Activated naive CD8-positive, alpha-beta T cell treated with anti-CD3 and anti-CD28 coated beads, Interleukin-2, amount 50 U/mL, for 24 hours (primary cell): ENCODE measurements at regions not wholly inside any gene's neighbourhood (a gene's known extent, or its start where the extent isn't known, plus 50 kb on each side); places are given as distances from the start of the nearest gene placed in this dataset.
"Not testable (repeated sequence)": the region's sequence is repeated elsewhere in the genome, so short reads cannot be mapped to it uniquely, and the experiment has no call there.

Experiments used
- ATAC-seq: fragments of 150-1000 bp; cut with Tn5 transposase; one replicate; pipeline ENCODE4 v1.10.0; 2021
- DNase-seq: peaks from one replicate; pipeline ENCODE4 v3.0.0; 2021
- H3K27ac Mint-ChIP-seq: one replicate; pipeline ENCODE4 v1.8.0; 2021; ENCODE audit warnings: mild to moderate bottlenecking, mixed read lengths
- H3K27me3 Mint-ChIP-seq: one replicate; pipeline ENCODE4 v1.8.0; 2021; ENCODE audit warnings: mixed read lengths
- H3K36me3 Mint-ChIP-seq: one replicate; pipeline ENCODE4 v1.8.0; 2021; ENCODE audit warnings: low read depth, mixed read lengths
- H3K4me1 Mint-ChIP-seq: one replicate; pipeline ENCODE4 v1.8.0; 2021; ENCODE audit warnings: mixed read lengths
- H3K4me3 Mint-ChIP-seq: one replicate; pipeline ENCODE4 v1.8.0; 2021; ENCODE audit warnings: mild to moderate bottlenecking, moderate library complexity, mixed read lengths
- H3K9me3 Mint-ChIP-seq: one replicate; pipeline ENCODE4 v1.8.0; 2021; ENCODE audit warnings: mixed read lengths

- Mint-ChIP-seq H3K4me3 (no peak overlapping the region), H3K27me3 (peaks cover 1% of the 10 kb centered on the region), H3K4me1 (peaks cover 7% of the 10 kb centered on the region), H3K9me3 (peaks cover 13% of the 10 kb centered on the region), H3K36me3 (peaks cover 11% of the 10 kb centered on the region), H3K27ac (no peak overlapping the region)
- DNase-seq (no peak), ATAC-seq (no peak)
Observed at GRCh38 chr2:75407038-75407530, 153.7 kb downstream of the EVA1A start.

- Mint-ChIP-seq H3K36me3 (peaks cover 11% of the 10 kb centered on the region), H3K9me3 (peaks cover 9% of the 10 kb centered on the region), H3K4me3 (no peak overlapping the region), H3K4me1 (peaks cover 7% of the 10 kb centered on the region), H3K27me3 (peaks cover 2% of the 10 kb centered on the region), H3K27ac (no peak overlapping the region)
- ATAC-seq, result no peak
- no peak for DNase-seq
Observed at GRCh38 chr2:75406131-75406581, 154.6 kb downstream of the EVA1A start.

- no peak overlapping the region for H3K27ac Mint-ChIP-seq
- H3K4me3 Mint-ChIP-seq, result no peak overlapping the region
- peaks cover 2% of the 10 kb centered on the region for H3K9me3 Mint-ChIP-seq
- ATAC-seq, result no peak
- no peak for DNase-seq
- H3K4me1 Mint-ChIP-seq, result peaks cover 7% of the 10 kb centered on the region
- peaks cover 2% of the 10 kb centered on the region for H3K27me3 Mint-ChIP-seq
- peaks cover 2% of the 10 kb centered on the region for H3K36me3 Mint-ChIP-seq
Observed at GRCh38 chr2:75405000-75405399, 155.7 kb downstream of the EVA1A start.

DNA sequence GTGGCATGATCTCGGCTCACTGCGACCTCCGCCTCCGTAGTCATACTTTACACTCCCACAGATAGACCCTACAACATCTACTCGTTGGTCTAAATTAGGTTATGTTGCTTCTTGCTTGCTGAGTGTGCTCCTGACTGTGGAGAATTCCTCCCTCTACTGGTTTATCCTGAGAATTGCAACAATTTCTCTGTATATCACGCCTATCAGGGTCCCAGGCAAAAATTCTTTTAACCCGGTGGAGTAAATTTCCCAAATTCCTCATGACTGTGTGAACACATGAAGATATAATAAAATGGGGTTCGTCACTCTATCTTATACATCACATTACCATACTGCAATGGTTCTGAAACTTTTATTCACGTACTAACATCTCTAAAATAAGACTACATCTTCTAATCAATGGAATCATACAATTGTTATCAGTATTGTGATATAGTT is 156.7 kb downstream of the EVA1A start:
- Mint-ChIP-seq H3K27ac (no peak overlapping the region), H3K4me1 (peaks cover 7% of the 10 kb centered on the region), H3K9me3 (no peaks in the 10 kb centered on the region), H3K27me3 (peaks cover 2% of the 10 kb centered on the region), H3K36me3 (peaks cover 2% of the 10 kb centered on the region), H3K4me3 (no peak overlapping the region)
- DNase-seq, result no peak
- ATAC-seq, result peak; percentile 57

- no peak for DNase-seq
- no peak overlapping the region for H3K27ac Mint-ChIP-seq
- no peak for ATAC-seq
- H3K4me1 Mint-ChIP-seq, result no peaks in the 10 kb centered on the region
- H3K4me3 Mint-ChIP-seq, result no peak overlapping the region
- peaks cover 7% of the 10 kb centered on the region for H3K36me3 Mint-ChIP-seq
- H3K27me3 Mint-ChIP-seq, result peaks cover 2% of the 10 kb centered on the region
- peaks cover 3% of the 10 kb centered on the region for H3K9me3 Mint-ChIP-seq
Observed at GRCh38 chr2:75396314-75396713, 164.4 kb downstream of the EVA1A start.

GRCh38 chr2:75394764-75395163 is 166.0 kb downstream of the EVA1A start:
- ATAC-seq, H3K27ac Mint-ChIP-seq, H3K27me3 Mint-ChIP-seq, H3K36me3 Mint-ChIP-seq, DNase-seq, H3K4me3 Mint-ChIP-seq, H3K9me3 Mint-ChIP-seq, H3K4me1 Mint-ChIP-seq: not testable (repeated sequence)

DNA sequence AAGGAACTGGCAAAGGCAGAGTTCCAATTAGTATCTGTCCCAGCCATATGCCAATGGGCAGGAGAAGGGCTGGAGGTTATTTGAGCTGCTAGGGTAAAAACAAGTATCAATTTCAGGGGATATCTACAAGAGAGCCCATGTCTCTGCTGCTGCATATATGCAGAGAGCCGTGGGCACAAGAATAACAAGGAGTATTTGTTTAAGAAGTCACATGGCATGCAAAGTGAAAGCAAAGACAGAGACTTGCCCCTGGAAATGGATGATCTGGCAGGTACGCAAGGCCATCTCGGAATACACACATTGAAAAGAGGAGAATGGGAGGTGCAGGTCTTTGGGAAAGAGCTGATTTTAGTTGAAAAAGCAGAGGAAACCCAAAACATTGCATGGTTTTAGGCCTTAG is 170.6 kb downstream of the EVA1A start:
- H3K4me3 Mint-ChIP-seq, result no peak overlapping the region
- ATAC-seq, result no peak
- H3K36me3 Mint-ChIP-seq, result peaks cover 10% of the 10 kb centered on the region
- no peak for DNase-seq
- peaks cover 8% of the 10 kb centered on the region for H3K9me3 Mint-ChIP-seq
- H3K4me1 Mint-ChIP-seq, result peaks cover 4% of the 10 kb centered on the region
- H3K27me3 Mint-ChIP-seq, result no peaks in the 10 kb centered on the region
- no peak overlapping the region for H3K27ac Mint-ChIP-seq

- peaks cover 8% of the 10 kb centered on the region for H3K36me3 Mint-ChIP-seq
- no peaks in the 10 kb centered on the region for H3K27me3 Mint-ChIP-seq
- no peak overlapping the region for H3K4me3 Mint-ChIP-seq
- ATAC-seq, result no peak
- no peak overlapping the region for H3K27ac Mint-ChIP-seq
- peaks cover 4% of the 10 kb centered on the region for H3K4me1 Mint-ChIP-seq
- H3K9me3 Mint-ChIP-seq, result peaks cover 7% of the 10 kb centered on the region
- no peak for DNase-seq
Observed at GRCh38 chr2:75389271-75389670, 171.5 kb downstream of the EVA1A start.

DNA sequence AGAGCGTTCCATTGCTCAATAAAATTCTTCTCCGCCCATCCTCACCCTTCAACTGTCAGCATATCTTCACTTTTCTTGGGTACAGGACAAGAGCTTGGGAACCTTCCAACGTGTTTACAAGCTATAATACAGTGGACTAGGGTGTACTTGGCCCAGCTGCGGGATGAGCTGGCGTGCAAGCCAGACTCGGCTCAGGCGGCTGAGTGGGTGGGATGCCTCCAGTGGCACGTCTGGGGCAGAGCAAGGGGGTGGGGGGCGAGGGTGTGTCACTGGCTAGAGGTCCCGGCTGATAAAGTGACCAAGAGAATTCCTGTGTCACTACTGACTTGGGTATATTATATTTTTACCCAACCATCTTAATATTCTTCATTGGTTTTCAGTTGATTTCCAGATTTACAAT is 179.7 kb downstream of the EVA1A start:
- Mint-ChIP-seq H3K9me3 (peaks cover 33% of the 10 kb centered on the region), H3K4me1 (no peaks in the 10 kb centered on the region), H3K27me3 (no peaks in the 10 kb centered on the region), H3K4me3 (no peak overlapping the region), H3K27ac (no peak overlapping the region), H3K36me3 (peaks cover 8% of the 10 kb centered on the region)
- DNase-seq, result no peak
- no peak for ATAC-seq

GRCh38 chr2:75379476-75380210 is 180.3 kb upstream of the TACR1 start:
- Mint-ChIP-seq H3K36me3 (peaks cover 8% of the 10 kb centered on the region), H3K4me3 (no peak overlapping the region), H3K27ac (no peak overlapping the region), H3K9me3 (peaks cover 33% of the 10 kb centered on the region), H3K4me1 (no peaks in the 10 kb centered on the region), H3K27me3 (no peaks in the 10 kb centered on the region)
- DNase-seq (no peak), ATAC-seq (no peak)

- Mint-ChIP-seq H3K9me3 (peaks cover 47% of the 10 kb centered on the region), H3K27me3 (no peaks in the 10 kb centered on the region), H3K4me1 (no peaks in the 10 kb centered on the region), H3K36me3 (peaks cover 14% of the 10 kb centered on the region), H3K4me3 (no peak overlapping the region), H3K27ac (no peak overlapping the region)
- ATAC-seq, result no peak
- no peak for DNase-seq
Observed at GRCh38 chr2:75375646-75376582, 176.6 kb upstream of the TACR1 start.

DNA sequence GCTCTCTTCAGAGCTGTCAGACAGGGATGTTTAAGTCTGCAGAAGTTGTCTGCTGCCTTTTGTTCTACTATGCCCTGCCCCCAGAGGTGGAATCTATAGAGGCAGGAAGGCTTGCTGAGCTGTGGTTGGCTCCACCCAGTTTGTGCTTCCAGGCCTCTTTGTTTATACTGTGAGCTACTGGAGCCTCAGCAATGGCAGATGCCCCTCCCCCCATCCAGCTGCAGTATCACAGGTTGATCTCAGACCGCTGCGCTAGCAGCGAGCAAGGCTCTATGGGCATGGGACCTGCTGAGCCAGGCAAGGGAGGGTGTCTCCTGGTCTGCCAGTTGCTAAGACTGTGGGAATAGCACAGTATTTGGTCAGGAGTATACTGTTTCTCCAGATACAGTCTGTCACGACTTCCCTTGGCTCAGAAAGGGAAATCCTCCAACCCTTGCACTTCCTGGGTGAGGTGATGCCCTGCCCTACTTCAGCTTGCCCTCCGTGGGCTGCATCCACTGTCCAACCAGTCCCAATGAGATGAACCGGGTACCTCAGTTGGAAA is 175.2 kb upstream of the TACR1 start:
- not testable (repeated sequence) for ATAC-seq, DNase-seq, H3K4me3 Mint-ChIP-seq, H3K27me3 Mint-ChIP-seq, H3K27ac Mint-ChIP-seq, H3K4me1 Mint-ChIP-seq
- H3K9me3 Mint-ChIP-seq, result peaks cover 47% of the 10 kb centered on the region
- peaks cover 10% of the 10 kb centered on the region for H3K36me3 Mint-ChIP-seq

- Mint-ChIP-seq H3K4me3 (no peak overlapping the region), H3K27ac (no peak overlapping the region), H3K36me3 (no peaks in the 10 kb centered on the region), H3K4me1 (no peaks in the 10 kb centered on the region), H3K27me3 (no peaks in the 10 kb centered on the region), H3K9me3 (peaks cover 60% of the 10 kb centered on the region)
- ATAC-seq (no peak), DNase-seq (no peak)
Observed at GRCh38 chr2:75367401-75367800, 168.1 kb upstream of the TACR1 start.

DNA sequence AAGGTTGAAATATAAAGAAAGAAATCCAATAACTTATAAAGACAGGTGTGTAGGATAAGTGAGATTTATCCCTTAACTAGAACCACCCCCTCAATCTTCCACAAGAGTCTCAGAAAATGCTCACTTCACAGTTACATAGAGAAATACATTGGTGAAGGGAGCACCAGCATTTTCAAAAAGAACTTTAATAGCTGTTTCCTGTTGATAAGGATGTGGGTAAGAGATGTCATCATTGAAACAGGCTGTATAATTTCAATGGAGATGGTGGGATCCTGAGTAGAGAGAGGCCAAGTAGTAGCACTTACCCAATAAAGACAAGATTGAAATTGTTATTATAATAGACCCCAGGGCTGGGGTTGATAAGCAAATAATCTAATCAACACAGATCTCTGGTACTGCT is 162.2 kb upstream of the TACR1 start:
- DNase-seq (no peak), ATAC-seq (no peak)
- Mint-ChIP-seq H3K36me3 (peaks cover 9% of the 10 kb centered on the region), H3K4me1 (no peaks in the 10 kb centered on the region), H3K4me3 (no peak overlapping the region), H3K27me3 (no peaks in the 10 kb centered on the region), H3K9me3 (peaks cover 23% of the 10 kb centered on the region), H3K27ac (no peak overlapping the region)
